Posterior vena cava (tissue), 2 donors: ENCODE measurements at regions not wholly inside any gene's neighbourhood (a gene's known extent, or its start where the extent isn't known, plus 50 kb on each side); places are given as distances from the start of the nearest gene placed in this dataset.
"Not testable (repeated sequence)": the region's sequence is repeated elsewhere in the genome, so short reads cannot be mapped to it uniquely, and the experiment has no call there.

Source experiments
- DNase-seq: peaks from one replicate; pipeline ENCODE4 v3.0.0-alpha.2; 2020; ENCODE audit warnings: low spot score
- intact Hi-C, 2 donors: fragments of 100-400 bp; cut with DNase I; formaldehyde crosslinking; loops; one replicate each; pipeline versions ENCODE4 v1.14.1 to v1.14.2; 2022 to 2023
- donor health status: DM: yes; HTN: yes; CAD: no.
- donor health status: DM: yes; HTN: yes; CAD: no.

DNA sequence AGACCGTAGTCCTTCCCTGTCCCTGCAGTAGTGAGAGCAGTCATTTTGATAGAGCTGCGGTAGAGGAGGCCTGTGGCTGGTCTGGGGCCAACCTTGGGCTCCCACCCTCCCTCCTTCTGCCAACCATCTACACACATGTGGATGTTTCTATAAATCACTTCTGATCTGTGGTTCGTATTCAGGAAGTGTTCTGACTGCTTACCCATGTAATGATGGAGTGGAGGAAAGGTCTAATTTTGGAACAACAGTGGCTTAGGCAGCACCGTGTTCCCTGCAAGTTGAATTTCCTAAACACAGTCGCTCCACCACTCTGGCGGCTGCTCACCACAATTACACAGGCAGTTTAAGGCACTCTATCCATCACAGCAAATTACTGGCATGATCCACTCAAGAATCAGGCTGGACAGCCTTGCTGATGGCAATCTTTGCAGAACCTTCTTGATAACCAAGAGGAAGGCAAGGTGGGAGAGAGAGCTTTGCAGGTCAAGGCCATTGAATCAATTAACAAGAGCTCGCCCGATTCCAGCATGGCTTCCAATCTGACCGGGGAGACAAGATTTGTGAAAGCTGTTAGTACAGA is 104.7 kb upstream of the VEPH1 start:
- no peak for DNase-seq
- intact Hi-C loops = no loop called here

DNA sequence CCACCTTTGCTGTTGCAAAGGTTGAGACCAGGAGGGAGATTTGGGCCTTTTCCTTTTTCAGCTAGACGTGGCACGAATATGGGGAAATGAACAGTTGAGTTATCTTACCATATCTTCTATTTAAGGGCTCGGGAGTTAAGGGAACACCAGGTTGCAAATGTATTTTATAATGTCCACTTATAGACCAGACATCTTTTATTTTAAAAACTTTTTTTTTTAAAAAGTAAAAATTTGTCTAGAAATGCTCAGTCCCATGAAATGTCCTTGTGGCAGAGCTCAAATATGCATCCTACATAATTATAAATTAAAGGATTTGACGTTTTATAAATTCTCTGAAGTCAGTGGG is 103.6 kb upstream of the VEPH1 start:
- intact Hi-C loops = no loop called here
- DNase-seq = no peak

DNA sequence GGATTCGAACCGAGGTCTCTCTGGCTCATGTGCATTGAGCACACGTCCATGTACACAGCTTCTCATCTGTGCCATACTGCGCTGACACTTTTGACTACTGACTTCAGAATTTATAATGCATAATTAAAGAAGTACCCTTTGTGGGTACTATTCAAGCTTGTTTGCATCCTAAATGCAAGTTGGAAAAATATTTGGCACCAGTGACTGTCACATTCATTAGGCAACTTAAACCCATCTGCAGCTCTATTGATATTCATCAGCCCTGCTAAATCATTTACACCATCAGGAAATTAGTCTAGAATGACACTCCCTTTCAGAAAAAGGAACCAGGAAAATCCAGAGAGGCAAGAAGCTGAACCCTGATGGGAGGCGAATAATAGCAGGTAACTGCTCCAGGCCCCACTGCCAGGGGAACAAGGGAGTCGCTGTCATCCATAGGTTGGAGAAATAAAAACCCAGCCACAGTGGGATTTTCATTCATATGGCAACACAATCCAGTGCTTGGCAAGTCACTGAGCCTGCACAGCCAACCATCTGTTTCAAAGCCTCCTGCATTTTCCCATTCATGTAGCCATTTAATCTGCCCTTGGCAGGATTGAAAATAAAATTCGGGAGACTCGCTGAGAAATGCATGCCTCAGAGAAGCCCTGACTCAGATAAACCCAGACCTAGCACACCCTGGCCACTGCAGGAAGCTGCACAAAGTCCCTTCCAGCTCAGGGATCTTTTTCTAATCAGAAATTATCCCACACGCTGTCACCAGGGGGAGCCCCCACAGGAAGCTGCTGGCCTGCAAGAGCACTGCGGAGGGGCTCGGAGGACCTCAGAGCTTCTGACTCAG is 103.0 kb upstream of the VEPH1 start:
- intact Hi-C loops = no loop called here

DNA sequence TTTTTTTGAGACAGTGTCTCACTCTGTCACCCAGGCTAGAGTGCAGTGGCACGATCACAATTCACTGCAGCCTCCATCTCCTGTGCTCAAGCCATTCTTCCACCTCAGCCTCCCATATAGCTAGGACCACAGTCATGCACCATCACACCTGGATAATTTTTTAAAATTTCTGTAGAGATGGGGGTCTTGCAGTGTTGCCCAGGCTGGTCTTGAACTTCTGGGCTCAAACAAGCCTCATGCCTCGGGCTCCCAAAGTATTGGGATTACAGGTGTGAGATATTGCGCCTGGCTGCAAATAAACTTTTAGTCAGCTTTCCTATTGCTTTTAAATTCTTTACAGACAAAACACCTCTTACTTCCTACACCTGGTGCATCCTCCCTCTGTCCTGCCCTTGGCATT is 102.1 kb upstream of the VEPH1 start:
- DNase-seq = no peak
- intact Hi-C loops = no loop called here

More for the DNA sequence above, 103.0 kb upstream of the VEPH1 start:
- DNase-seq = no peak

DNA sequence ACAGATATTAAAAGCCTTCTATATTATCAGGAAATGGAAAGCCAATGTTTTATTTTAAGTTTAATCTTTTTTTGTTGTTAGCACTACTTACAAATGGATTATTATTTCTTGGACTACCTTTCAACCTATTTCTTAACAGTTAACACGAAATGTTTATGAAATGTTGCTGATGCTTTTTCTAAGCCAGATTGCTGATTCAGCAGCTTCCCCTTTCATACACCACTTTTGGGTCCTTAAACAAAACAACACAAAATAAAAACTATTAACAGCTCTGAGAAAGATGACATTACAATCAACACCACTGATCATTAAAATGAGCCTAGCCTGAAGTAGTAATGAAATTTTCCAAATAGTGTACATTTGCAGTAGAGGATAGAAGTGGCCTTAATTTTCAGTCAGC is 99.2 kb upstream of the VEPH1 start:
- intact Hi-C loops = no loop called here
- DNase-seq = no peak

DNA sequence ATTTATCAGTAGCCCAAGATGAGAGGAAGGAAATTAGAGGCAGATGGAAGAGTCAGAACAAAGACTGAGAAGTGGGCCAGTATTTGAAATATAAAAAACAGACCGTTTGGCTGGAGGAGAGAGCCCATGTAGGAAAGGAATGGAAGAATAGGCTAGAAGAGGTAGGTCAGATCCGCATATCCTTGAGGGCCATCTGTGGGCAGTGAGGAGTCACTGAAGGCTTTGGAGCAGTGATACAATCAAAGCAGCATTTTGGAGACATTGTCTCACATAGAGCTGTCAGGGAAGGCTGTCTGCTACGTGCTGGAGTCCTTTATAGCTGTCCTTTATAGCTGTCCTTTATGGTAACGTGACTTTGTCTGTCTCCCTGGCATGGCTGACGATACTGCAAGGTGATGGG is 92.0 kb upstream of the VEPH1 start:
- DNase-seq = no peak
- intact Hi-C loops = no loop called here

DNA sequence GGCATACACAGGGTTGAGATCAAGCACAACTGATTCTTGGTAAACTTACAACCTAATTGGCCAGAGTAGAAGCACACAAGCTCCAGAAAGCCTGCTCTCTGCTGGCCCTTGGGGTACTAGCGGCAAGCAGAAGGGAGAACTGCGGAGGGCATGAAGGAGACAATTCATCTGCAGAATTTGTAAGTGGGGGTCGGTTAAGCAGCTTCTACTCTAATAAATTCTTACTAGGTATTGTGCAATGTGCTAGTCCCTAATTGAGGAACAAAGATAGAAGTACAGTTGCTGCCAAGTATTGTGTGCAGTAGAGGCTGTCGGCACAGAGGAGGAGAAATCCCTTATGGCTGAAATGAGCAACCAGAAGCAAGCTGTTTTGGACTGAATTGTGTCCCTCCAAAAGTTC is 91.2 kb upstream of the VEPH1 start:
- intact Hi-C loops = no loop called here

DNA sequence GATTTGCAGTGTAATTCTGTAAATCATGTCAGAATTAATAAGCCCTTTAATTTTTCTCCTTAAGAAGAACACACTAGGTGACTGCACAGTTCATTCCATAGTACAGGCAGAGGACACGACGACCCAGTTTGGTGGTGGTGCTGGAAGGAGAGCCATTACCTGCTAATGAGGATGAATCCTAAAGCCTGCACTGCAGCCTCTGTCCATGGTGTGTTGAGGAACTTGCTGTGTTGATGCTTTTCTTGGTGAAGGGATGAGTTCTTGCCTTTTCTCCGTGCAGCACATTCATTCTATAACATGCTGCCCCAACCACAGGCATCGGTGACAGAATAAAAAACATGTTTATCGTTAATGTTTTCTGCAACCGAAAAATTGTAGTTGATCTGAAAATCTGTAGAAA is 89.6 kb upstream of the VEPH1 start:
- no peak for DNase-seq

More for the DNA sequence above, 91.2 kb upstream of the VEPH1 start:
- no peak for DNase-seq

DNA sequence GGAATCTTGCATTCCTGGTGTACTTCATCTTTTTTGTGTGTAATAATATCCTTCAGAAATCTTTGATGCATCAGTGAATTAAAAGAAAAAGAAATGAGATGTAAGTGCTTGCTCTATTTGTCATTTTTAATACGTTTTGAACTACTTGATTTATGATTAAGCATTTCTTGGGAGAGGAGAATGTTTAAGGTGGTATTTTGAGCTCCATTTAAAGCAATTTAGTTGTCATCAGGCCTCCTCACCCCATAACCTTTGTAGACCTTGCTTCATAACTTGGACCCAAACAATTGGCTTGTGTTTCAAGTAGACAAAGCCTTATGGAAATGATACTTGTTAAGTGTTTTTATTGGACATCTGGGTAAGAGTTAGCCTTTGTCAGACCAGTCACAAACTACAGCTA is 87.1 kb upstream of the VEPH1 start:
- intact Hi-C loops = no loop called here
- DNase-seq = no peak

More for the DNA sequence above, 89.6 kb upstream of the VEPH1 start:
- intact Hi-C loops = no loop called here

DNA sequence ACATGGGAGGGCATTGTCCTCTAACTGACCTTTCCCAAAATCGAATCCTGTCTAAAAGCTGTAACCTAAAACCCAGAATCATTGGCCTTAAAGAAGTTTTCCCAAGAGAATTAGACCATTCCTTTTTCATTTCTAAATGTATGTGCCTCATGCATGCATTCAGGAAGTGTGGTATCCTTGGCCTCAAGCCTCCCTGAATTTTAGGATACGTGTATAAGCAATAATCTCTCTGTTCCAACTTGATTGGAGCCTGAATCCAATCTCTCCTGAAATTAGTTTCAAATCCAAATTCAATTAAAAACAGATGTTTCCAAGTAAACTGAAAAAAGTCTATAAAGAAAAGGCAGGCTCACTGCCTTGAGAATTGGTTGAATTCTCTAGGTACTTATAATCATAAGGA is 86.0 kb upstream of the VEPH1 start:
- DNase-seq = no peak
- intact Hi-C loops = no loop called here

DNA sequence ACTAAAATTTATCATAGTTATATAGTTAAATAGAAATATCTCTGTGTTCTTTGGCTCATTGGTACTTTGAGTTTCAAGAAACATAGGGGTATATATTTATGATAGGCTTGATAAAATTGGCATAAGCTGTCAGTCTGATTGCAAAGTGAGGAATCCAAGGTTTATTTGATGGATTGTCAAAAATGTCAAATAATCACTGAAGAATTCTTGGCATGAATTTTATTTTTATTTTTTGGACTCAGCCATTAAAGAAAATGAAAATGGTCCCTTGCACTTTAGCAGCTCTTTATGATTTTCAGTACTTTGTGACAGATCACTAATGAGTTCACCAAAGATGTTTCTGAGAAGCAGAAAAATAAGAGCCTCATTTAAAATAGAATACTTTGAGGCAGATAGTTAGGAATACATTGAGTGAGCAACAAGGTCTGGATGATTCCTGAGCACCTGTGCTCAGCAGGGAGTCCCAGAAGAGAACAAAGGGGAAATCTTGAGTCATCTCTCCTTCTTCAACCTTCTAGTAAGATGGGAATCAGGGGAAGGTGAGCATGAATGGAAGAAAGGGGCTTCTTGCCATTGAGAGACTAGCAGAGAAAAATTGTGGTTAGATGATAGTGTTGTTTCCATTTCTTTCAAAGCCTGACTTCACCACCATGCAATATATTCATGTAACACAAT is 85.3 kb upstream of the VEPH1 start:
- intact Hi-C loops = no loop called here
- DNase-seq = no peak

DNA sequence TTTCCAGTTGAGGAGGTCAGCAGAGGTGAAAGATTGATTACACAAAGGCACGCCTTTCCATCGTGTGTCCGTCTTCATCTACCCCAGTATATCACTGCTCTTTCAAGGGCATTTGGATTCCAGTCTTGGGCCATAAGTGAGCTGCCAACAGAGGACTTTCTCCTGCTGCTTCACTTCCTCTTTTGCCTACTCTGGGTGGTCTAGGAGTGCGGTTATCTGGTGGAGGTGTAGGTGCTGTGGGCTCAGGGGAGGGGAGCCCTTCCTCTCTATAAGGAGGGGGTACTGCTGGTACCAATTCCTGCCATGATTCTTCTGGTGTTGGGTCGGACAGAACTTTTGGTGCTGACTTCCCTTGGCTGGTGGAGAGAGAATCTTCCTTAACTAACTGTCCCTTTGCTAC is 83.1 kb upstream of the VEPH1 start:
- DNase-seq = no peak
- intact Hi-C loops = no loop called here

DNA sequence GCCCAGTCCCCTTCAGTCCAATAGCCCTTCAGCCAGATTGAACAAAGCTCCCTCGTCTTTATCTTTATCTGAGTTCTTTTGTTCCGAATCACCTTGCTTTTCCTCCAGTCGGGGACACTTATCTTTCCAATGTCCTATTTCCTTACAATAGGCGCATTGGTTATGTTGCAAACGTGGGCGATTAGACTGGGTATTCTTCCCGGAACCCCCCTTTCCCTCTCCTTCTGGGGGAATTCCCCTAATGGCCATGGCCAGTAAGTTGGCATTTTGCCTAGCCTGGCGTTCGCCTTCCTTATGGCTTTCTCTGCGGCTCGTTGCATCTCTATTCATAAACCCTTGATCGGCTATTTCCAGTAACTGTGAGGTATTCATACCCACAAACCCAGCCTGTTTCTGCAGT is 82.2 kb upstream of the VEPH1 start:
- DNase-seq = no peak
- intact Hi-C loops = no loop called here

DNA sequence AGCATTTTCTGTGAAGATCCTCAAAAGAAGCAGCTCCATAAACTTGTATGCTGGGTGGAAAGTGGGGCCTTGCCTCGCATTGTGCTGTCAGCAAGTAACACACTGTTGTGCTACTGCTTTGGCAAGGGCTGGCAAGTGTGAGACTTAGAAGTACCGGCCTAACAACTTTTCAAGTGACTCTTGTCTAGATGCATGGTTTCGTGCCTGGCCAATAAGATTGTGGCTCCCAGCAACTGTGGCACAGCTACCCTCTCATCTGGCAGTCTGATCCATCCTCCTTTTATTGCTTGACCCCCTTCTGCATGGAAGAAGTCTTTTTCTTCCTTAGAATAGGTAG is 79.4 kb upstream of the VEPH1 start:
- no peak for DNase-seq
- intact Hi-C loops = no loop called here

DNA sequence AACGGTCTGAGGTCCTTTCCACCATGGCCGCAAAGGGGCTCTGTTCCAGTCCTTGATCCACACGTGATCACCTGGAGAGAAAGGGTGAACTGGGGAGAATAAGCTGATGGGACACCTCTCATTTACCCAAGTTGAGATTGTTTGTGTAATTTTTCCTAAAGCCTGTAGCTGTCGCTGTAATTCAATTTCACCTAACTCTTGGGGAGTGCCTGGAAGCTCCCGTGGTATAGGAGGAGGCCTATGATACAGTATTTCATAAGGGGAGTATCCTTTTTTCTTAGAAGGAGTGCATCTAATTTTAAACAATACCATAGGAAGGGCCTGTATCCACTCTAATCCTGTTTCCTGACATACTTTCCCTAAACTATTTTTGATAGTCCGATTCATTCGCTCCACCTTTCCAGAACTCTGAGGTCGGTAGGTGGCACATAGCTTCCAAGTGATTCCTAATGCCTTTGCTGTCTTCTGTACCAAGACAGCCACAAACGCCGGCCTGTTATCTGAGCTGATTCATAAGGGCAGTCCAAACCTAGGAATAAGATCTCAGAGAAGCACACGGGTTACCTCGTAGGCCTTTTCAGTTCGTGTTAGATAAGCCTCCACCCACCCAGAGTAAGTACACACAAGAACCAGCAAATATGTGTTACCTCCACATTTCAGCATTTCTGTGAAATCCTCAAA is 78.9 kb upstream of the VEPH1 start:
- DNase-seq, intact Hi-C loops: not testable (repeated sequence)

DNA sequence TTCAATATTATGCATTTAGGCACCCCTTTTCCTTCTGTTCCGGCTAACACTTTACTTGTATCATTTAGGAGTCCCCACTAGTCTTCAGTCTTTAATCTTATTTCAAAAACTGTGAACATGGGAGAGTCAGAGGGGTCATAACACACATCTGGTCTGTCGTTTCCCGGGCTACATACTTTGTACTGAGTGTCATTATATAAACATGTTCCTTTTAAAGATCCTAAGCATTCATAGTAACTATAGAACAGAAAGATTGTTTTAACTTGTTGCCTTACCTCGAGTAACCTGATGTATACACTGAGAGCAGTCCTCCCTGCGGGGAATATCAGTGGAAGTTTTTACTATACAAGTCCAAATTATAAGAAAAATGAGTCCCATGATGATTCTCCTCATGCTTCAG is 78.2 kb upstream of the VEPH1 start:
- intact Hi-C loops = no loop called here
- no peak for DNase-seq

DNA sequence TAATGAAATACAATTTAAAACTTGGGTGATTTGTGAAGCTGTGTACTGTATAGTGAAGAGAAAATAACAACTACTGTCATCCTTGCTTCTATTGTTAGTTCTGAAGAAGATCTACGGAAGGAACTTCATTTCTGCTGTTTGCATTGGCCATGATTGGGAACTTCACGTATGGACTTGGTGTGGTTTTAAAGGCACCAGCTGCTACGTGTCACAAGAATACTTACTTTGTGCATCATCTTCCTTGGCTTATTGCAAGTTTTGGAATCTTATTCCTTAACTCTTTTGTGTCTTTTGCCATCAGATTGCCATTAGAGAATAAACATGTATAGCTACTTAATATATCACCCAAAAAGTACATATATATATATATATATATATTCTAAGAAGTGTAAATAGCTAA is 75.0 kb upstream of the VEPH1 start:
- DNase-seq = no peak
- intact Hi-C loops = no loop called here

DNA sequence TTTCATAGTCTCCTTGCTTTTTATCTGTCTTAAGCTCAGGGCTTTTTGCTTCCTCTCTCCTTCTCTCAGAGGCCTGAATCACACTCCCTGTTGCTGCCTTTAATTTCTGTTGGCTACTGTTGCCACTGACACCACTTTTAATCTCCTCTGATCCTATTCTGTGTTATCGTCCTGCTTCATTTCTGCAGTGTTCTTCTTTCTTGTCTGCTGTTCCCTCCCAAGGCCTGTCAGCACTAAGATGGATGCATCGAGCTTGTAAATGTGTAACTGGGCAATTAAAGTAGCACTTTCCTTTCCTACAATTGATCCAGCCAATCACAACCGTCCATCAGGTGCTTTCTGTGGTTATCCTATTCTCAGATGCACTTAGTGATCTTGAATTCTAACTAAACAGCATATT is 71.3 kb upstream of the VEPH1 start:
- intact Hi-C loops = no loop called here
- no peak for DNase-seq

DNA sequence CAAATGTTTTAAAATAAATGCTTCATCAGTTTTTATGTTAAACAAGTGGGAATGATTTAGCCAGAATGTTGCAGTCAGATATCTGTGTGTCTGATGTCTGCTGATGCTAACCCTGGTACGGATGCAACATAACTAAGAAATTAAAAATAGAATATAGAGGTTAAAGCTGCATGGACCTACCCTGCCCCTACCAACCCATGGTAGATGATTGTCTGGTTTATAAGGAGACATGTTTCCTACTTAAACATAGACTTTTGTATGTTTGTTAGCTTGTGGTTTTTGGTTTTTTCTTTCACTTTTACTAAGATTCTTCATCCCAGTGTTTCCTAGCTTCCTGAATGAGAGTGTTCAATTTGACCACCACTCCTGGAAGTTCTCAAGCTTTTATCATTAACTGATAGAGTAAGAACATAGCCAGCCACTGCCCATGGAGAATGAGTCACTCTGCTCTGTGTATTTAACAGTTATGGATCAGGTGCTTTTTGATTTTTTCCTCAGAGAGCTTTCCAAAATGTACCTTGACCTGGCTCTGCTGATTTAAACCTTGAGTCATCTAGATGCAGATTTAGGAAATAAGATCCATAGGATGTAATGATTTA is 70.7 kb upstream of the VEPH1 start:
- intact Hi-C loops = no loop called here
- DNase-seq = no peak

DNA sequence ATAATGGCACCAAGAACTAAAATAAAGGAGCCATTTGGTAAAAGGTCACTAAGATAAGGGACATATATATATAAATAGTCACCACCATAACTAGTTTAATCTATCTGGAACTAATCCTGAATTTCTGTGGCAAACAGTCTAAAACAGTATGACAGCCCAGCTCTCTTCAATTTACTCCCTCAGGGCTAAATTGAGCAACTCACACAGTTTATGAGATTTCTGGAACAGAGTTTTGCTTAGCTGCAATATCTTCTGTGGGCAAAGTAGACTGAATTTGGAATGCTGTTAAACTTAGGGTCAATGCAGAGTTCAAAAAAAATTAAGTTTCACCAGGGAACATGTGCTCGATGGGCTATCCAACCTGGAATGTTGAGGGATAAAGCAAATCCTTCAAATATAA is 70.1 kb upstream of the VEPH1 start:
- DNase-seq = no peak
- intact Hi-C loops = no loop called here
